ENCODE measurements at regions not wholly inside any gene's neighbourhood (a gene's known extent, or its start where the extent isn't known, plus 50 kb on each side); places are given as distances from the start of the nearest gene placed in this dataset.

DNA sequence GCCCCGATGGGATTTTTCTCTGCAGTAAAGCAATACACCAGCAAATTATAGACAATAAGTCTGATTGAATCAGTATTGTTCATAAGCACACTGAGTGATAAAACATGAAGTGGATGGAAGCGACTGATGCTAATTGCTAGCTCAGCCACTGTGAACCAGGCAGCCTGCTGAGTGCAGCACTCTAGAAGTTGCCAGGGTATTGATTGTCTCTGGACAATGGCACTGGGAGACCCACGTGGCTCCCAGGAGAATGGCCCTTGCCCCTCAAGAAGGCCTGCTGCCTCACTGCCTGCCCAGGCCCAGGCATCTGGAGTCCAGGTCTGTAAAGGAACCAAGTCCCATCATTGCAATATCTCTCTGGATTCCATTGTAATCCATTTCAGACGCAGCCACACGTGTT, 80.4 kb upstream of the TCERG1L start:
- TF ChIP-seq, protein P1, sequence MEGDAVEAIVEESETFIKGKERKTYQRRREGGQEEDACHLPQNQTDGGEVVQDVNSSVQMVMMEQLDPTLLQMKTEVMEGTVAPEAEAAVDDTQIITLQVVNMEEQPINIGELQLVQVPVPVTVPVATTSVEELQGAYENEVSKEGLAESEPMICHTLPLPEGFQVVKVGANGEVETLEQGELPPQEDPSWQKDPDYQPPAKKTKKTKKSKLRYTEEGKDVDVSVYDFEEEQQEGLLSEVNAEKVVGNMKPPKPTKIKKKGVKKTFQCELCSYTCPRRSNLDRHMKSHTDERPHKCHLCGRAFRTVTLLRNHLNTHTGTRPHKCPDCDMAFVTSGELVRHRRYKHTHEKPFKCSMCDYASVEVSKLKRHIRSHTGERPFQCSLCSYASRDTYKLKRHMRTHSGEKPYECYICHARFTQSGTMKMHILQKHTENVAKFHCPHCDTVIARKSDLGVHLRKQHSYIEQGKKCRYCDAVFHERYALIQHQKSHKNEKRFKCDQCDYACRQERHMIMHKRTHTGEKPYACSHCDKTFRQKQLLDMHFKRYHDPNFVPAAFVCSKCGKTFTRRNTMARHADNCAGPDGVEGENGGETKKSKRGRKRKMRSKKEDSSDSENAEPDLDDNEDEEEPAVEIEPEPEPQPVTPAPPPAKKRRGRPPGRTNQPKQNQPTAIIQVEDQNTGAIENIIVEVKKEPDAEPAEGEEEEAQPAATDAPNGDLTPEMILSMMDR (IDR thresholded peaks at IDR 0.05) = no peak
- TF ChIP-seq EP300 (IDR thresholded peaks at IDR 0.05) (no peak), POLR2A (IDR thresholded peaks at IDR 0.05) (no peak)

Data from suprapubic skin (tissue), 3 donors.